ENCODE measurements at regions not wholly inside any gene's neighbourhood (a gene's known extent, or its start where the extent isn't known, plus 50 kb on each side); places are given as distances from the start of the nearest gene placed in this dataset.

GRCh38 chr2:66691031-66691965 lies 256.4 kb downstream of the MEIS1 start:
- DNase-seq, result no peak

GRCh38 chr2:66692521-66693054 lies 257.7 kb downstream of the MEIS1 start:
- DNase-seq, result no peak

DNA sequence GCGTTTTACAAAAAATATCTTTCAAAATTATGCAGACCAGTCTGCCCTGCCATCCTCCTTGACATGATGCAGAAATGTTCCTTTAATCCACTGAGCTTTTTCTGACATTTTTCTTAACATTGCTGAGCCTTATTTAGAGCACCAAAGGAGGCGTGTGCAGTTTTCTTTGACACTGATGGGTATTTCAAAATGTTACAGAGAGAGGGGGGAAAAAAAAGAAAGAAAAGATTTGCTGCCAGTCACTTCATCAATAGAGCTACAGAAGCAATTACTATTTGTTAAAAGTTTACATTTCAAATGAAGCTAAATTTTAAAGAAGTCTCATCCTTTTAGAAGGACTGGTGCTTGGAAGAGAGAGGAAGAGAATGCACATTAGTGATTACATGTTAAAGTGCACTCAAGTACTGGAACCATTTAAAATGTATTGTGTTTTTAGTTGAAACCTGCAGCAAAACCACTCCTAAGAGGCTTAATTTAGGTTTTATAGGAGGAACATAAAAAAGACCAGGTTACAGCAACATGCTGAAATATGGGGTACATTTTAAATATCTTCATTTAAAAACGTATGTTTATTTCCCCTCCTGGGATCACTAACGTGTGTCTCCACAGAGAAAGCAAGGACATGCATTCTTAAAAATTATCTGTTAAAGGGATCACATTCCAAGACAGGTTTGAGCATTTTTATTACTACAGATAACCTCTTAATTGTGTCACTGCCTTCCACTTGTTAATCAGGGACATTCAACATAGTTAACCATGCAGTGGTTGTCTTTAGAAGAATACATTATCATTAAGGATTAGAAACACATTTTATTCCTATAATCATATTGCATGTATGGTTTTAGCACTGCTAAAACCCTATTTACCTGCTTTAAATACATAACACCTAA lies 258.4 kb downstream of the MEIS1 start:
- no peak for DNase-seq

DNA sequence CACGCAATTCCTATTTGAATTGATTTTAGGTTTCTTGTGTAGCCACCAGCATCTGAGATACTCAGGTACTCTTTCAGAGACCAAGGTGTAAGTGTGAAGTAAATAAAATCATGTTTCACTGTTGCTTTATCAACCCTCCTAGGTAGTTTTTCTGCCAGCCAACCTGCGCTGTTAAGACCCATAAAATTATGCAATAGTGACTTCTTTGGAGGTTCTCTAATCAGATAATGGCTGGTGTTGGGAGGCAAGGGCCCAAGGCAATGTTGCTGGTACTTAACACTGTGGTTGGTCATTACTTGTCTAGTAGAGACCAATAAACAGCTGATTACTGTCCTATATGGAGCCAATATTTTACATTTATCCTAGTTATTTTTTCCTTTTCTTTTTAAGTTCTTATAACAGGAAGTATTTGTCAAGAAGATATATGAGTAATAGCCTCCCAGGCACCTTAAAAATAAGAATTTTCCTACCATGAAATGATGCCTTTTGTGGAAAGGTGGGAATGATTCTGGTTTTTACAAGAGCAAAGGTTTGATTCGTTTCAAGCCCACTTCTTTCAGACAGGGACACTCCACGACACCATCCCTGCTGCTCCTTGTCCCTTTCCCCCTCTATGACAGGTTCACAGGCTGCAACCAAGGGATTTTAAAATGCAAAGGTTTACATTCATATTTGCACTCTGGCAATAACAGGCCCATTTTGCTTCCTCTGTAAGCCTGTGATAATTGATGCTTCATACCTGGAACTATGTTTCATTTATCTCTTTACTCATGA lies 259.3 kb downstream of the MEIS1 start:
- DNase-seq, result no peak

DNA sequence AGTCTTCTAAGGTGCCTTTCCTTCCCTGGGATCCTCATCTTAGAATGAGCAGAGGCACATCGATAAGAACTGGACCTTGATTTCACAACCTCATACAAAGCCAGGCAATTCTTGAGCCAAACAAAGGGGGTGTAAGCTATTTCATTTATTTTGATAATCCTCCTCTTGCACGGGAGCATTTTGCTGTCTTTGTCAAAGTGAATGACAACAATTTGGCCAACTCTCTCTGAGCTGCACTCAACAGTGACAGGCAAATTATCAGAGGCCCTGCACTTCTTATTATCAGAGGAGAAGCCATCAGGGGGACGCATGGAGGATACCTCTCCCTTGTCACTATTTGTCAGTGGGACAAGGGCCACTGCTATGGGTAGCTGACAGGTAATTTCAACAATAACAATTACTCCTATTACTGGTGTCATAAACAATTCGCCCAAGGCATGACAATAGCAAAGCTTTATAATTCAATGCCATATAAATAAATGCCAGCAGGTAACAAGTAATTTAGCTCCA lies 260.4 kb downstream of the MEIS1 start:
- no peak for DNase-seq

DNA sequence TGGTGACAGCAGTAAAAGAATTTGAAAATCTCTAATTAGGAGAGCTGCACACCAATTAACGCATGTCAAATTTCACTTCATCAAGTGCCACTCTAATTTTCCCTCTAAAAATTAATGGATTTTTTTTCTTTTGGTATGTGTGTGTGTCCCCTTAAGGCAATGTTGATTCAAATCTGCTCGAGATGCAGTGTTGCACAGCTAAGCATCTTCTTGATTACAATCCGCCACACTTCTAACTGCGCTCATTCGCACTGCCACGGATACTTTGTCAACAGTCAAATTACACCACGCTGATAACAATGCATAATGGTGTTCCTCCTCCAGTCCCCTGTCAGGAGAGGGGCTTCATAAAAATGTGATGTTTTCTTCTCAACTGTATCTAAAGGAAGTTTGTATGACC lies 261.4 kb downstream of the MEIS1 start:
- no peak for DNase-seq

- no peak for DNase-seq
Observed at GRCh38 chr2:66696886-66697285, 262.0 kb downstream of the MEIS1 start.

DNA sequence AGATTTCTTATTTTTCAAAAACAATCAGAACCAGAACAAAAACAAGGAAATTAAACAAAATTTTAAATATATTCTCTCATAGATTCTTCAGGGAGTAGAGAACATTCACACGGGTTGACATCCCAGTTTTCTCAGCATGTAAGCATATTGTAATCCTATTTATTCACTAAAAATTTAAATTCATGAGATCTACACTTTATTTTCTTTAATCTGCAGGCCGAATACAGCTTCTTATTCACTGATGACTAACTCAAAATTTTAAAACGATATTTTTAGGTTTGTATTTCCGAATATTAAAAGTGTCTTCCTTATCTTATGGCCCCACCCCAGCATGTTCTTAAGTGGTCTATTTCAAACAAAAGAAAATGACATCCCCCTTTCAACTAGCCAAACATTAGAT lies 262.4 kb downstream of the MEIS1 start:
- DNase-seq, result no peak

DNA sequence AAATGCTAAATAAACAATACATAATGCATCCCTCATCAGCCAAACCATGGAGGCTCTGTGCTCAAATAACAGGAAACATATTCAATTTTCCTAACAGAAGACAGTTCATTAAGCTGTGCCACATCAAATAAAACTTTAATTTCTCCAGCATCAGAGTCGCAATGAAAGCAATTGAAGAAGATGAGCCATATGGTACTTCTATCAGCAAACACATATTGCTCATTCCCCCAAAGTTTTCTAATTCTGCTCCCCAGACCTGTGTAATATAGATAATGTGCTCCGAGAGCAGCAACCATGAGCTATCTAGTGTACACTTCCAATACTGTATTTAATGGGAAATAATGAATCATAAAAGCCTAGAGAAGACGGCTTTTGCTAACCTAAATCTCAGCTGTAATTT lies 263.2 kb downstream of the MEIS1 start:
- no peak for DNase-seq

GRCh38 chr2:66698576-66699239 lies 263.8 kb downstream of the MEIS1 start:
- no peak for DNase-seq

GRCh38 chr2:66699416-66699792 lies 264.5 kb downstream of the MEIS1 start:
- DNase-seq, result no peak

DNA sequence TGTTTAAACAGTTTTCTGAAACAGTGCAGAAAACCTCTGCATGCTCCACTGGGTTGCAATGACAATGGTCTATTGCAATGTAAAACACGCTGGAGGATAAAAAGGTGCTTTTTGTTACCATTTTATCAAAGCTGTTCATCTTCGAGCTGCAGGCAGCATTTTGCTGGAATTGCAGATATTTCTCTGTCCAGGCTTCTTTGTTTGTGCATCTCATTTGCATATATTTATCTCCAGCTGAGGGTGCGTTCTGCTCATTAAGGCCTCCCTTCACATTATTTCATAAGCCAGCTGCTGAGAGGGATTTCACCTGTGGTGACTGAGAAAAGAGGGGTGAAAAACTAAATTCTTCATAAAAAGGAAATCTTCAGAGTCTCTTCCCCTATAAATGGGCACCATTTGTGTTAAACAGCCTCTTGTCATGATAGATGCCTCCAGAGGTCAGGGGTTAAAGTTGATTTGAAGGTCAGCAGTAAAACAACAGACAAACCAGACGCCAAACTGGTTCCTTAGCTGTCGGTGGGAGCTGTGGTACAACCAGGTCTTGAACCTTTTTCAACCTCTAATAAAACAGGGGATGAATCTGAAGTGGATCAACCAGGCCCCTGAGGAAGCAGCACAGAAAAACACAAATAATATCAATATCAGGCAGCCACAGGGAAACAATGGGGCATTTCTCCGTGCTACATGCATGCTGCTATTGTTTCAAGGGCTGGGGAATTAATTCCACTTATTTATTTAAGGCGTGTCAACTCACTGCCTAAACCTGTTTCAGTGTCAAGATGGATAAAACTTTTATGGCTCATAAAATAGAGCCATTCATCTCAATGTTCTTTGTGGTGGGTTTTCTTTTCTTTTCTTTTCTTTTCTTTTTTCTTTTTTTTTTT lies 265.1 kb downstream of the MEIS1 start:
- no peak for DNase-seq

DNA sequence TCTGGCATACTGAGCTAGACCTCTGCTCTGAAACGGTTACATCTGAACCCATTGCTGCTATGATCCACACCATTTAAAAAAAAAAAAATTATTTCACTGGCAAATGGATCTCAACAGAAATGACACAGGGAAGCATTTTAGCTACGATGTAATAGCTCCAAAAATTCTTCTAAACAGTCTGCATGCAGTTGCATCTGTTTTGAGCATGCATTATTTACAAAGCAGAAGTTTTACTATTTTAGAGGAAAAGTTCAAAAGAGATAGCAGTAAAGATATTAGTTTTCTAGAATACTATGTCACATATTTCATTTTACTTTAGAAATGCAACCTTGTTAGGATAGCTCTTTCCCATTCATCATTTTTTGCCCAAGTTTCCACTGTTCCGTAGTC lies 265.7 kb downstream of the MEIS1 start:
- no peak for DNase-seq

DNA sequence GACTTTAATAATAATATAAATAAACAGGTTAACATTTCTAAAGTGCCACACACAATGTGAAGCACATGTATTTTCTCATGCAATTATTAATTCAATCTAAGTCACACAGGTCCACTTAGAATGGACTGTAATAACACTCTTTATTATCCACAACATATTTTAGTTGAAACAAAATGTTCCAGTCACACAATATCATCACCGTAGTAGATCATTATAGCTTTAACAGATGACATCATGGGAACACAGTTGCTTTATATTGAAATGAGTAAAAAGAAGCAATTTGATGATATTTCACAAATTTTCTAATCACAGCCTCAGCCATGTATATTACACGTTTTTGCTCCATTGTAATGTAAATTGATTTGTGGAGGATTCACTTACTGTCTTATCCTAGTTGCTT lies 266.3 kb downstream of the MEIS1 start:
- DNase-seq, result no peak

DNA sequence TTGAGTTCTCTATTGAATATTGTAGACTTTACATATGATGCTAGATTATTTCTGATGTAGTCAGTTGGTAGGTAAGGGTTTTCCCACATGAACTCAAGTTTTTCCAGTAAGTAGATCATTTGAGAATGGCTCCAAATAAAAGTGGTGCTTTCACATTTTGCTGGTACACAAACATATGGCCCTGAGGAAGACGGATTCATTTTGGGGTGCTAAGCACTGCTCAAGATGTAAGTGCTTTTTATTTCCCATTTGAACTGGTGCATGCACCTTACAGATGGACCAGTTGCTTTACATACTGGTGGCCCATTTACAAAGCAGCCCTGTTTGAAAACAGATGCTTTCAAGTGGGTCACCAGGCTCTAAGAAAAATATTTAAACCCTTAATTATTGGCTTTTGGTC lies 266.7 kb downstream of the MEIS1 start:
- DNase-seq, result no peak

- no peak for DNase-seq
Observed at GRCh38 chr2:66702301-66702700, 267.4 kb downstream of the MEIS1 start.

DNA sequence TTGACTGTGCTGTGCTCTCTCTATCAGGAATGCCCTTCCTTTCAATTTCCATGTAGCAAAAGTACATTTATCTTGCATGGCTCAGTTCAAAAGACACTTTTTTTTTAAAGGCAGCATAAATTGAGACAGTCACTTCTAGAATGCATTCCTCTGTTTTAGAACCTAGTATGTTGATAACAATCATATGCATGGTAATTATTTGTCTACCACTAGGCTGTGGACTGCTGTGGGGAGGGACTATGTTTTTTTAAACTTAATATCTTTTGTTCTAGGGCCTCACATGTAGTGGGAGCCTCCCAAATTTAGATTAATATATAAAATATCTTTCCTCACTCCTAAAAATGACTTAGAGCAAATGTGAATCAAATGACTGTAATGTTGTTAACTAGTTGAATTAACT lies 269.9 kb downstream of the MEIS1 start:
- DNase-seq, result no peak

DNA sequence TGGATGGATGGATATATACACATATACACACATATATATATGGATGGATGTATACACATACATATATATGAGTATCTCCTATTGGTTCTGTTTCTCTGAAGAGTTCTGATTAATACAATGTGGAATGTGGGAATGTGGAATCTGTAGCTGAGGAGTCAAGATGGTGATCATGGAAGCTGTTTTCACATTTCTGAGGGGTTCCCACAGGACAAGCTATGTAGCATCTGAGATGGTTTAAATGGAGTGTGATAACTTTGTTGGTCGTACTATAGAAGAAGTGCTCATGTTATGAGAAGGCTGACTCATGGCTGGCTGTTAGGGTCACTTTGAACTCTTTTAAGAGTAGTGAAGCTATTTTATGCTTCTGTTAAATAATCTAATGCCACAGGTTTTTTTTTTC lies 279.7 kb downstream of the MEIS1 start:
- no peak for DNase-seq

DNA sequence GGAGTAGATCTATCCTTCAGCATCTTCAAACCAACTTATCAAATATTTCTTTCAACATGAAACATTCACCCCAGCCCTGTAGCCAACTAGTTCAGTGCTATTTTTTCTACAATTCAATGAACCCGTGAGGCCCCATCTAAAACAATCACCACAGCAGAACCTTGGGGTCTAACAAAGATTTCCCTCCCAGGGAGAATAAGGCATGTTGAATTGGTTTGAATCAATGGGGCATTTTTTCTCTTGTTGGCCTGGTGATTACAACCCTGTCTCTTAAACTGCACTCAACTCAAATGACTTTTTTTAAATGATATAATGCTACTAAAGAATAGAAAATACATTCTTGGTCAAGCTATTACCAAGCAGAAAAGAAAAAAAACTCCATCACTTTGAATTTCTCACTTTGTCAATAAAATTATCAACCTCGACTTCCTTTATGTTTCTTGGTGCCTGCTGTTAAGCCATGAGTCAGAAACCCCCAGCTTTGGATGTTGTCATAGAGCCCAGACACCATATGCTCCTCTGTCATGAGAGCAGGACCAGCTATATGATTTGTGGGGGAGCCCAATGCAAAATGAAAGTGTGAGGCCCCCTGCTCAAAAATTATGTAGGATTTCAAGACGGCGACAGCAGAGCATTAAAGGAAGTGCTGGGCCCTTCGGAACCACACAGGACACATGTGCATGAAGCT lies 282.4 kb downstream of the MEIS1 start:
- no peak for DNase-seq

- no peak for DNase-seq
Observed at GRCh38 chr2:66717973-66718372, 283.0 kb downstream of the MEIS1 start.
